ENCODE measurements at regions not wholly inside any gene's neighbourhood (a gene's known extent, or its start where the extent isn't known, plus 50 kb on each side); places are given as distances from the start of the nearest gene placed in this dataset.

DNA sequence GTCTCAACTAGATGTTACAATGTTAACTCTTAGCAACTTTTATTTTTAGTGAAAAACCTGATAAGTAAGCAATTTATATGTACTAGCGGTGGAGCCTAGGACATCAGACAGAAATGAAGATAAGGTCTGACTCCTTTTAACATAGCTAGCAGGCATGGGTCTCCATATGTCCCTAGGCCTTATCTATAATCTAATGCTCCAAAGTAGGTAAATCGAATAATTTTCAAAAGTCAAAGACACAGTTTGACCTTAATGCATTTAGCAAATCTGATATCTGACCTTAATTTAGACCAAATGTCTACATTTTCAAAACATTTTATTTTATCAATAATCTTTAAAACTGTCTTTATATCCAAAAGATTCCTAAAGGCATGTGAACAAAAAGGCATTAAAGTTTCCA, 305.0 kb upstream of the CCNH start:
- TF ChIP-seq, protein P1, sequence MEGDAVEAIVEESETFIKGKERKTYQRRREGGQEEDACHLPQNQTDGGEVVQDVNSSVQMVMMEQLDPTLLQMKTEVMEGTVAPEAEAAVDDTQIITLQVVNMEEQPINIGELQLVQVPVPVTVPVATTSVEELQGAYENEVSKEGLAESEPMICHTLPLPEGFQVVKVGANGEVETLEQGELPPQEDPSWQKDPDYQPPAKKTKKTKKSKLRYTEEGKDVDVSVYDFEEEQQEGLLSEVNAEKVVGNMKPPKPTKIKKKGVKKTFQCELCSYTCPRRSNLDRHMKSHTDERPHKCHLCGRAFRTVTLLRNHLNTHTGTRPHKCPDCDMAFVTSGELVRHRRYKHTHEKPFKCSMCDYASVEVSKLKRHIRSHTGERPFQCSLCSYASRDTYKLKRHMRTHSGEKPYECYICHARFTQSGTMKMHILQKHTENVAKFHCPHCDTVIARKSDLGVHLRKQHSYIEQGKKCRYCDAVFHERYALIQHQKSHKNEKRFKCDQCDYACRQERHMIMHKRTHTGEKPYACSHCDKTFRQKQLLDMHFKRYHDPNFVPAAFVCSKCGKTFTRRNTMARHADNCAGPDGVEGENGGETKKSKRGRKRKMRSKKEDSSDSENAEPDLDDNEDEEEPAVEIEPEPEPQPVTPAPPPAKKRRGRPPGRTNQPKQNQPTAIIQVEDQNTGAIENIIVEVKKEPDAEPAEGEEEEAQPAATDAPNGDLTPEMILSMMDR (conservative IDR thresholded peaks at IDR 0.05; ENCODE audit: low read length) = no peak
- no peak for TF ChIP-seq EZH2phosphoT487 (IDR thresholded peaks at IDR 0.05; ENCODE audit: borderline replicate concordance, low read depth, low read length)

All from OCI-LY7 (cell line).